ENCODE measurements at regions not wholly inside any gene's neighbourhood (a gene's known extent, or its start where the extent isn't known, plus 50 kb on each side); places are given as distances from the start of the nearest gene placed in this dataset.
A peak's percentile ranks its signal among the peaks of the same experiment; 100 is the strongest.

DNA sequence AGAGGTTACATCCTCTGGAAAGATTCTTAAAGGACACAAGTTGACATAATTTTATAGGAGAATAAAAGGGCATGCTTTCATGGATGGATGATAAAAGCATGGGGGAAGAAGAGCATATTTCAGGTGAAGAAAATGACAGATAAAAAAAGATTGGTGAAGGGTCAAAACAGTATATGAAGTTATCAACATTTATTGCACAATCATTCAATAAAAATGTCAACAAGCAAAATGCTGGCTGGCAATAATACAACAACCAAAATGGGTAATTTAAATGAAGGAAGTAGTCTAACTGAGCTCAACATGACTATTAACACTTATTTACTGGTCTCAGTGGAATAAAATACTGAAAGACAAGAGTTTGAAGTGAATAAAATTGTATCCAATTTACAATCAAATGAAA, 696.7 kb downstream of the SQOR start:
- TF ChIP-seq, protein P1, sequence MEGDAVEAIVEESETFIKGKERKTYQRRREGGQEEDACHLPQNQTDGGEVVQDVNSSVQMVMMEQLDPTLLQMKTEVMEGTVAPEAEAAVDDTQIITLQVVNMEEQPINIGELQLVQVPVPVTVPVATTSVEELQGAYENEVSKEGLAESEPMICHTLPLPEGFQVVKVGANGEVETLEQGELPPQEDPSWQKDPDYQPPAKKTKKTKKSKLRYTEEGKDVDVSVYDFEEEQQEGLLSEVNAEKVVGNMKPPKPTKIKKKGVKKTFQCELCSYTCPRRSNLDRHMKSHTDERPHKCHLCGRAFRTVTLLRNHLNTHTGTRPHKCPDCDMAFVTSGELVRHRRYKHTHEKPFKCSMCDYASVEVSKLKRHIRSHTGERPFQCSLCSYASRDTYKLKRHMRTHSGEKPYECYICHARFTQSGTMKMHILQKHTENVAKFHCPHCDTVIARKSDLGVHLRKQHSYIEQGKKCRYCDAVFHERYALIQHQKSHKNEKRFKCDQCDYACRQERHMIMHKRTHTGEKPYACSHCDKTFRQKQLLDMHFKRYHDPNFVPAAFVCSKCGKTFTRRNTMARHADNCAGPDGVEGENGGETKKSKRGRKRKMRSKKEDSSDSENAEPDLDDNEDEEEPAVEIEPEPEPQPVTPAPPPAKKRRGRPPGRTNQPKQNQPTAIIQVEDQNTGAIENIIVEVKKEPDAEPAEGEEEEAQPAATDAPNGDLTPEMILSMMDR (IDR thresholded peaks at IDR 0.05) = no peak
- TF ChIP-seq POLR2A (IDR thresholded peaks at IDR 0.05) = no peak
- H3K4me3 ChIP-seq (ENCODE audit: low read depth, poor library complexity, severe bottlenecking) = no peak overlapping the region
- no peak for DNase-seq (ENCODE audit: low spot score in 2 of 2)
- intact Hi-C loops (cut with DNase I; ENCODE audit: low total_unique reads) = no loop called here

DNA sequence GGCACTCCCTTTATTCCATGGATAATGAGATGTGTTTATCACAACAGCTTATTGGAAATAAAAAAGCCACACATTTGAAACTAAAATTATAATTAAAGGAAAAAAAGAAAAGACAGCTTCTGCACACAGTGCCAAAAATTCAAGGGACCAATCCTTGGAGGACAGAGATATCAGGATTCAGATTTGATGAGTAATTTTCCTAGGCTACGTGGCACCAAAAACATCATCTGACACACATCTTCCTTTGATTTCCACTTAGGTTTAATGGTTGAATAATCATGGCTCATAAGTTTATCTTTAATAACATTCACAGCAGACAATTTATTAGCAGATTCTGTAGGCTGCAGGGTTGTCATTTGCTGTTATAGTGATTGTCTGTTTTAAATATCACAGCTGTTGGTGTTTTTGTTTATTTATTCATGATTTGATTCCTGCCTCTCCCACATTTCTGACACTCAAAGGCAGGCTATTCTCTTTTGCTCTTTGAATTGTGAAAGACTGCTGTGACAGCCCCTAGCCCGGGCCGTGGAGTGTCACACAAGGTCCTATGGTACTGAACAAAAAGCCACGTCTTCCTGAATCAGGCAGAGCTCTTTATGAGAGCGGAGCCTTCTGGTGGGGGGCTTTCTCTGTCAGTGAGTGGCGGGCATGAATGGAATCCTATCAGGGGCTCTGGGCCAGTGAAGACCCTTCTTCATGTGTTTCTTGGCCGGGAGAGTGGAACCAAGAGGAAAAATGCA, 708.5 kb downstream of the SQOR start:
- WGBS, 2 donors = 76% methylated on average over 7 of the region's 7 CpGs
- intact Hi-C loops (cut with DNase I; ENCODE audit: low total_unique reads) = no loop called here
- H3K4me3 ChIP-seq (ENCODE audit: low read depth, poor library complexity, severe bottlenecking) = no peak overlapping the region
- peak in 1 of 2 donors; percentile 81 for DNase-seq (ENCODE audit: low spot score in 2 of 2)
- TF ChIP-seq, protein P1 (IDR thresholded peaks at IDR 0.05) = no peak
- TF ChIP-seq POLR2A (IDR thresholded peaks at IDR 0.05) = no peak

DNA sequence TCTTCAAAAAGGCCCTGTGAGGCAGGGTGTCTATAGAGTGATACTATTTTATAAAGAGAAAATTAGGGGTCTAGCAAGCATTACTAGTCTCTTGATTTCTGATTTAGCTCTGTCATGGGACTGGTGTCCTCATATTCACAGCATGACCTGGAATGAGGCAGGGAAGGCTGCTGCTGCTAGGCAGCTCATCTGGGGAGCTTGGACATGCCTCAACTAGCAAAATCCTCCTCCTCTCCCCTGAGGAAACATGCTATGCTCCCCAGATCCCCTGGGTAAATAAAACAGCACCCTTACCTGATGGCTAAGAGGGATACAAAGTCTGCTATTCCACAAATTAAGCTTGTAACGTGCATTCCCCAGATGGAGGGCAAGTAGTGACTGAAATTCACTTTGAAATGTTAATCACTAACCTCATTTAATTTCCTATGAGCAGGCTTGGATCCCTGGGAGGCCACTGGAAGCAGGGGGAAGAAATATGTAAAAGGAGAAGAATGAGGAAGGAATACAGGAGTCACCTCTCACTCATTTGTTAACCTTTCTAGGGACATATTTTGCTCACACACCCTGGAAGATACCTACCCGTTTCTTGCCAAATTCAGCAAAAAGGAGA, 709.4 kb downstream of the SQOR start:
- no peak for DNase-seq (ENCODE audit: low spot score in 2 of 2)

DNA sequence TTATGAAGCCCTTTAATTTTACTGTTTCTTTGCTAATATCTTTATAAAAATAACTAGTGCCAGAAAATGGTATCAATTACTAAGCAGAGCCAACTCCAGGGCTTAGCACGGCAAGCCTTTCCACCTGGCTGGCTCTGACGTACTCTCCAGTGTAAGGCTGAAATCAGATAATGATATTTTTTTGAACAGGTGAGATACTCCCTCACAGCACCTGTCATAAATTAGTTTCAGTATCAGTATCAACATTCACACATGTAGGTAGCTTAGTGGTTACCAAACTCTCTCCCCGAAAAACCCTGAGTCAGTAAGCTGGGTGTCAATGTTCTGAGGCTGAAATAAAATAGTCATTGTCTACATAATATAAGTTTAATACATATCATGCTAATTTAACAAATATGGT, 710.1 kb downstream of the SQOR start:
- 48 to 59% methylated on average over 3 of the region's 3 CpGs for WGBS, 2 donors
- TF ChIP-seq, protein P1 (IDR thresholded peaks at IDR 0.05) = no peak
- no peak for TF ChIP-seq POLR2A (IDR thresholded peaks at IDR 0.05)
- DNase-seq (ENCODE audit: low spot score in 2 of 2) = no peak
- intact Hi-C loops (cut with DNase I; ENCODE audit: low total_unique reads) = no loop called here
- no peak overlapping the region for H3K4me3 ChIP-seq (ENCODE audit: low read depth, poor library complexity, severe bottlenecking)

More for the DNA sequence above, 709.4 kb downstream of the SQOR start:
- H3K4me3 ChIP-seq (ENCODE audit: low read depth, poor library complexity, severe bottlenecking) = no peak overlapping the region
- intact Hi-C loops (cut with DNase I; ENCODE audit: low total_unique reads) = no loop called here
- WGBS, 2 donors = 46 to 50% methylated on average over 2 of the region's 2 CpGs
- TF ChIP-seq, protein P1 (IDR thresholded peaks at IDR 0.05) = no peak
- TF ChIP-seq POLR2A (IDR thresholded peaks at IDR 0.05) = no peak

DNA sequence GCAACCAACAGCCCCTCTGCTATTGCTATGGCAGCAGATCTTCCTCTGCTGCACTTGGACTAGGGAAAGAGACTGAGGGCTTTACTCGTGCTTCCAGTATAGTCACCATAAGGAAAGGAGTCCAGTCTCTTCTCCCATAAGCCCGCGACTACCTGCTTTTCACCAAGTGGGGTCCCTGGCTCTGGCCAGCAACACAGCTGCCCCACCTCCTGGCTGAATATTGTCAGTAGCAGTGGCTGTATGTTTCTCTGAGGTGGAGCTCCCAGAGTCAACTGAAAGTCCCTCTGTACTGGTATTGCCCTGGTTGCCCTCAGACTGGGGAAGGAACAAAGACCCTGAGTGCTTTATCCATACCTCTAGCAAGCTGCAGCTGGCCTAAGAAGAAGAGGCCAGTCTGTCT, 719.6 kb downstream of the SQOR start:
- 93 to 95% methylated on average over 3 of the region's 3 CpGs for WGBS, 2 donors
- no peak for DNase-seq (ENCODE audit: low spot score in 2 of 2)
- TF ChIP-seq, protein P1 (IDR thresholded peaks at IDR 0.05) = no peak
- TF ChIP-seq POLR2A (IDR thresholded peaks at IDR 0.05) = no peak
- intact Hi-C loops (cut with DNase I; ENCODE audit: low total_unique reads) = no loop called here
- no peak overlapping the region for H3K4me3 ChIP-seq (ENCODE audit: low read depth, poor library complexity, severe bottlenecking)

Data from lower leg skin (tissue), 4 donors.